PC-9 (cell line): ENCODE measurements at regions not wholly inside any gene's neighbourhood (a gene's known extent, or its start where the extent isn't known, plus 50 kb on each side); places are given as distances from the start of the nearest gene placed in this dataset.

Source experiments
- EZH2 ChIP-seq: fragments of 200-600 bp; sonication (generic); IDR thresholded peaks from 2 replicates; pipeline ENCODE4 v1.8.0; 2017; ENCODE audit warnings: antibody characterized with exemption, low read depth
- TF ChIP-seq, protein P1 (sequence below): fragments of 200-600 bp; sonication (generic); conservative IDR thresholded peaks from 2 replicates; pipeline ENCODE4 v1.6.1; 2017; ENCODE audit warnings: mixed run types, antibody characterized with exemption, mild to moderate bottlenecking, moderate library complexity

DNA sequence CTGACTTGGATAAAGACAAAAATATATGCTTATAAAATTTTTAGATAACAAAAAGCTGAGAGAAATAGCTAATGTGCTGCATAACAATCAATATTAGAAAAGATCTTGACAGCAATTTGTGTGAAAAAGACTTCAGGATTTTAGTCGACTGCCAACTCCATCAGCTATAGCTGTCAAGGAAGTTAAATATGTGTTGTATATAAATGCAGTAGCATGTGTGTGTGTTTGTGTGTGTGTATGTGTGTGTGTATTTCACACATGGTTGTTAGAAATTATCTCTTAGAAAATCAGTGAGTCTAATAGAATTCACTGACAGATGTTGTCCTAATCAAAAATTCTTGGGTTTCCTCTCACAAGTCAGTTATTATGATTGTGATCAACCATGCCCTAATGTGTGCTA, 171.2 kb downstream of the CASP12 start:
- TF ChIP-seq, protein P1, sequence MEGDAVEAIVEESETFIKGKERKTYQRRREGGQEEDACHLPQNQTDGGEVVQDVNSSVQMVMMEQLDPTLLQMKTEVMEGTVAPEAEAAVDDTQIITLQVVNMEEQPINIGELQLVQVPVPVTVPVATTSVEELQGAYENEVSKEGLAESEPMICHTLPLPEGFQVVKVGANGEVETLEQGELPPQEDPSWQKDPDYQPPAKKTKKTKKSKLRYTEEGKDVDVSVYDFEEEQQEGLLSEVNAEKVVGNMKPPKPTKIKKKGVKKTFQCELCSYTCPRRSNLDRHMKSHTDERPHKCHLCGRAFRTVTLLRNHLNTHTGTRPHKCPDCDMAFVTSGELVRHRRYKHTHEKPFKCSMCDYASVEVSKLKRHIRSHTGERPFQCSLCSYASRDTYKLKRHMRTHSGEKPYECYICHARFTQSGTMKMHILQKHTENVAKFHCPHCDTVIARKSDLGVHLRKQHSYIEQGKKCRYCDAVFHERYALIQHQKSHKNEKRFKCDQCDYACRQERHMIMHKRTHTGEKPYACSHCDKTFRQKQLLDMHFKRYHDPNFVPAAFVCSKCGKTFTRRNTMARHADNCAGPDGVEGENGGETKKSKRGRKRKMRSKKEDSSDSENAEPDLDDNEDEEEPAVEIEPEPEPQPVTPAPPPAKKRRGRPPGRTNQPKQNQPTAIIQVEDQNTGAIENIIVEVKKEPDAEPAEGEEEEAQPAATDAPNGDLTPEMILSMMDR = no peak
- no peak for TF ChIP-seq EZH2
